Hepatocyte (in vitro differentiated cells): ENCODE measurements at regions not wholly inside any gene's neighbourhood (a gene's known extent, or its start where the extent isn't known, plus 50 kb on each side); places are given as distances from the start of the nearest gene placed in this dataset.

Experiments
- CTCF ChIP-seq: fragments of 200-600 bp; sonication (generic); IDR thresholded peaks from 2 replicates; pipeline ENCODE4 v1.5.1; 2016; ENCODE audit warnings: antibody characterized with exemption, mild to moderate bottlenecking; ENCODE audit not compliant: poor library complexity
- EZH2phosphoT487 ChIP-seq: fragments of 200-600 bp; sonication (generic); IDR thresholded peaks from one replicate; pipeline ENCODE4 v1.6.1; 2018; ENCODE audit warnings: antibody characterized with exemption, mild to moderate bottlenecking, low read depth, moderate library complexity; ENCODE audit not compliant: unreplicated experiment, severe bottlenecking

- TF ChIP-seq CTCF: no peak
- TF ChIP-seq EZH2phosphoT487: no peak
Observed at GRCh38 chr10:62501547-62501946, 127.4 kb downstream of the ZNF365 start.
